Epithelial cell of esophagus (primary cell): ENCODE measurements at regions not wholly inside any gene's neighbourhood (a gene's known extent, or its start where the extent isn't known, plus 50 kb on each side); places are given as distances from the start of the nearest gene placed in this dataset.
A peak's percentile ranks its signal among the peaks of the same experiment; 100 is the strongest.

Source experiments
- DNase-seq: peaks from one replicate; pipeline ENCODE4 v3.0.0; 2010; ENCODE audit warnings: low read depth
- H3K4me3 ChIP-seq: 2 replicates; pipeline ENCODE4 v1.5.1; 2011; ENCODE audit warnings: mild to moderate bottlenecking, low read length, control low read depth
- TF ChIP-seq, protein P1 (sequence below): IDR thresholded peaks from 2 replicates; pipeline ENCODE4 v1.5.1; 2011; ENCODE audit warnings: low read depth, mild to moderate bottlenecking, low read length, control low read depth, inconsistent platforms; ENCODE audit not compliant: insufficient read depth; ENCODE audit errors: missing control alignments

DNA sequence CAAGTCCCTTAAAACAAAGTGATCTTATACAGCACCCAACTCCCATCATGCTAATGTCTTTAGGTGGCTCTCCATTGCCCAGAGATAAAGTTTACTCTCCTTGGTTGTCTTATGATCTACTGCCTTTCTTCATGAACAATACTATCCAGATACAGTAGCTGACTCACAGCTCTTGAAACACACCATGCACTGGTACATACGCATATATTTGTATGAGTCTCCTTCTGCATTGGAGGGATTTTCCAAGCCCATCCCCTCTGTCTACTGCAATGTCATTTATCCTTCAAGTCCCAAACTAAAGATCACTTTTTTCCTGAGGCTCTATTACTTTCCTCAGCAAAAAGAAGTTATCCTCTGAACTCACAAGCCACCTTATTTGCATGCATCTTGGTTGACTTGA is 84.7 kb upstream of the LRATD1 start:
- no peak for DNase-seq
- TF ChIP-seq, protein P1, sequence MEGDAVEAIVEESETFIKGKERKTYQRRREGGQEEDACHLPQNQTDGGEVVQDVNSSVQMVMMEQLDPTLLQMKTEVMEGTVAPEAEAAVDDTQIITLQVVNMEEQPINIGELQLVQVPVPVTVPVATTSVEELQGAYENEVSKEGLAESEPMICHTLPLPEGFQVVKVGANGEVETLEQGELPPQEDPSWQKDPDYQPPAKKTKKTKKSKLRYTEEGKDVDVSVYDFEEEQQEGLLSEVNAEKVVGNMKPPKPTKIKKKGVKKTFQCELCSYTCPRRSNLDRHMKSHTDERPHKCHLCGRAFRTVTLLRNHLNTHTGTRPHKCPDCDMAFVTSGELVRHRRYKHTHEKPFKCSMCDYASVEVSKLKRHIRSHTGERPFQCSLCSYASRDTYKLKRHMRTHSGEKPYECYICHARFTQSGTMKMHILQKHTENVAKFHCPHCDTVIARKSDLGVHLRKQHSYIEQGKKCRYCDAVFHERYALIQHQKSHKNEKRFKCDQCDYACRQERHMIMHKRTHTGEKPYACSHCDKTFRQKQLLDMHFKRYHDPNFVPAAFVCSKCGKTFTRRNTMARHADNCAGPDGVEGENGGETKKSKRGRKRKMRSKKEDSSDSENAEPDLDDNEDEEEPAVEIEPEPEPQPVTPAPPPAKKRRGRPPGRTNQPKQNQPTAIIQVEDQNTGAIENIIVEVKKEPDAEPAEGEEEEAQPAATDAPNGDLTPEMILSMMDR = no peak
- no peak overlapping the region for H3K4me3 ChIP-seq

DNA sequence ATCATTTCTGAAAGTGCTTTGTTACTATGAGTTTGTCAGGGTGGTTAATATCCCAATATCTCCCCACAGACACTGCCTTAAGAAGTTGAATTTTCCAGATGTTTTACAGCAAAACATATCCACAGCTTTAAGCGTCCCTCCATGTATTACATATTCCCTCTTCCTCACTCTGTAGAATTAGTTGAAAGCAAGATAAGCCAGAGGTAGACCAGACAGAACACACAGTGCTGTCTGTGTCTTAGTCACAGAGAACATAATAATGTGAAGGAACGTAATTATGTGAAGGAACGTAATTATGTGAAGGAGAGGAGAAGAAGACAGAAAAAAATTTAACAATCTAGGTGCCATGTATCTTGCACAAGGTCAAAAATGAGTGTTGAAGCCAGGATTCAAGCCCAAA is 81.9 kb upstream of the LRATD1 start:
- H3K4me3 ChIP-seq = no peak overlapping the region
- DNase-seq = no peak
- TF ChIP-seq, protein P1 = no peak

DNA sequence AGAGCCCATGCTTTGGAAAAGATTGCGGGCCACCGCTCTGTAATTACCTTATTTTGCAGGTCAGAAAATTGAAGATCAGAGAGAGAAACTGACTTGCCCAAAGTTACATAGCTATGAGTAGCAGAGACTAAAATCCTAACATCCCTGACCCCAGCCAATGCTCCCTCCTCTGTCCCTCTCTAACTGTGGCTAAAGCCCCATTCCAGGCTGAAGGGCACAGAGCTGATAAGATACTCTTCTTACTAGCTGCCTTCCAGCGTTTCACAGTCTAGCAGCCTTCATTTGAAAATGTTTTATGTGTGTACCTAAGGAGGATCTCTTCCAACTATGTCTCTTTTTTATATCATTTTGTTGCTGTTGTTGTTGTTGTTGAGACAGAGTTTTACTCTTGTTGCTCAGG is 81.4 kb upstream of the LRATD1 start:
- TF ChIP-seq, protein P1 = no peak
- no peak overlapping the region for H3K4me3 ChIP-seq
- no peak for DNase-seq

DNA sequence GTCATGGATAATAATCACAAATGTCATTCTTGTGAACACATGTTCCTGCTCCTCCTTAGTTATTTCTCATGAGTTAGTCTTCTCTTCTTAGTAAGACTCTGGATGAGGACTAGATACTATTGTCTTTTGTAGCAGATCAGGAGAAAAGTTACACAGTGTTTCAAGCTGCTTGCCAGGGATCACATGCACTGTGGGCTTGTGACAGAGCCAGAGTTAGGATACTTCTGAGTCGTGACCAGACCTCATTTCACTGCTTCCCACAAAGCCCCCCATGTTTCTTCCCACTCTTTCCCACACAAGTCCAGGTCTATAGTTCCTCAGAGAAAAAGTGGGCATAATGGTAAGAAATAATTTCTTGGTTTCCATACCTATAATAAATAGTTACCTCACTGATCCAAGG is 80.2 kb upstream of the LRATD1 start:
- DNase-seq = no peak

DNA sequence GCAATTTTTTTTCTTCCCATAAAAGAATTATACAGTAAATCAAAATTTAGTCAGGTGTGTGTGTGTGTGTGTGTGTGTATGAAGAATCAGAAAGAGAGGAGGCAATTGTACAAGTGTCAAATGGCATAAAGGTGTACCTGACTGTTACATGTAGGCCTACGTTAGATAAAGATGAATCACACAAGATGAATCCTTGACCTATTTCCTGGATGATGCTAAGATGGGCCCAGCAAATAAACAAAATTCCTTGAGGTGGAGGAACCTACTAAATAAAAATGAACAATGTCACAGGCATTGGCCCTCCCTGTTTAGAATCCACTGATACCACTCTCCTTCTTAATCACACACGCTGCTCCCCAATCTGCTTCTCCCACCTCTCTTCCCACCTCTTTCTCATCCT is 79.7 kb upstream of the LRATD1 start:
- TF ChIP-seq, protein P1 = no peak
- no peak overlapping the region for H3K4me3 ChIP-seq
- DNase-seq = peak; percentile 51

More for the DNA sequence above, 80.2 kb upstream of the LRATD1 start:
- H3K4me3 ChIP-seq = no peak overlapping the region
- TF ChIP-seq, protein P1 = no peak

DNA sequence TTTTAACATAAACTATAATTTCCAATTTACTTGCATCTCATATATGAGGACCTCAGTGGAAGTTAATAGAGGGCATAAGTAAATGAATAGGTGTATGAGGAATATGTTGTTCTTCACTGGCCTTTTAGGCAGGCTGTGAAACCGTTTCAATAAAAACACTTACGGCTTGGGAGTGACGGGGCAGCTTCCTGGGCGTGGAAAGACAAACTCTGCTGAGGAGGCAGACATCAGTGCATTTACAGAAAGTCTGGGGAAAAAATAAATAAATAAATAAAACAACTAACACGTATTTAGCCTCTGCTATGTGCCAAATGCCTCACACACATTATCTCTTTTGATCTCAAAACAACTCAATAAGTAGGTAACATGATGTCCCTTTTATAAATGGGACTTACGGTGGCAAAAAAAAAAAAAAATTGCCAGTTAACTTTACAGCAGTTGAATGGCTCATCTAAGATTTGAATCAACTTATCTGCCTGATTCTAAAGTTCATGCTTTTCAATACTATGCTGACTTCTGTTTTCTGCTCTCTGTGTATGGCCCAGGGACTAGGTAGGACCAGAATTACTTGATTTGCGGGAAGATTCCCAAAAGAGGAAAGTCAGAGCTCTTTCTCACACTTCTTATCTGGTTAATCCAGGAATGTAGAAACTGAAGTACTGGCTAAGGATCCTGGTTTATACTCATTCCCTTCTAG is 77.5 kb upstream of the LRATD1 start:
- TF ChIP-seq, protein P1 = no peak
- no peak overlapping the region for H3K4me3 ChIP-seq
- peak; percentile 55 for DNase-seq

DNA sequence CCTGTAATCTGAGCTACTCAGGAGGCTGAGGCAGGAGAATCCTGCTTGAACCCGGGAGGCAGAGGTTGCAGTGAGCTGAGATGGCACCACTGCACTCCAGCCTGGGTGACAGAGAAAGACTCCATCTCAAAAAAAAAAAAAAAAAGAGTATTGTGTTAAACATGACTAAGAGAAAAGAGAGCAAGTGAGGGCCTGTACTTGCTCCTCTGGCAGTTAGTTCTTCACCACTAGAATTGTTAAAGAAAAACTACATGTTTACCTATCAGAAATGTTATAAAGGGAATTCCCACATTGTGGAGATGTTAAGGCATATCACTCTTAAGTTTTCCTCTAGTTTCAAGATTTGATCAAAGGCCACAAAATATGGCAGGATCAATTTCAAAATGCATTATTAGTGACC is 75.4 kb upstream of the LRATD1 start:
- TF ChIP-seq, protein P1 = no peak
- H3K4me3 ChIP-seq = no peak overlapping the region
- peak; percentile 73 for DNase-seq
